PC-3 (cell line): ENCODE measurements at regions not wholly inside any gene's neighbourhood (a gene's known extent, or its start where the extent isn't known, plus 50 kb on each side); places are given as distances from the start of the nearest gene placed in this dataset.

Source experiments
- CTCF ChIP-seq: fragments of 300-600 bp; sonication (generic); conservative IDR thresholded peaks from 2 replicates; pipeline ENCODE4 v1.5.1; 2017; ENCODE audit warnings: antibody characterized with exemption, low read depth, mild to moderate bottlenecking, low read length
- EZH2 ChIP-seq: fragments of 300-600 bp; sonication (generic); IDR thresholded peaks from one replicate; pipeline ENCODE4 v1.6.1; 2017; ENCODE audit warnings: antibody characterized with exemption, mild to moderate bottlenecking, low read length; ENCODE audit not compliant: unreplicated experiment
- EZH2phosphoT487 ChIP-seq: fragments of 300-600 bp; sonication (generic); IDR thresholded peaks from 2 replicates; pipeline ENCODE4 v1.6.1; 2018; ENCODE audit warnings: mild to moderate bottlenecking, antibody characterized with exemption, low read length, borderline replicate concordance

DNA sequence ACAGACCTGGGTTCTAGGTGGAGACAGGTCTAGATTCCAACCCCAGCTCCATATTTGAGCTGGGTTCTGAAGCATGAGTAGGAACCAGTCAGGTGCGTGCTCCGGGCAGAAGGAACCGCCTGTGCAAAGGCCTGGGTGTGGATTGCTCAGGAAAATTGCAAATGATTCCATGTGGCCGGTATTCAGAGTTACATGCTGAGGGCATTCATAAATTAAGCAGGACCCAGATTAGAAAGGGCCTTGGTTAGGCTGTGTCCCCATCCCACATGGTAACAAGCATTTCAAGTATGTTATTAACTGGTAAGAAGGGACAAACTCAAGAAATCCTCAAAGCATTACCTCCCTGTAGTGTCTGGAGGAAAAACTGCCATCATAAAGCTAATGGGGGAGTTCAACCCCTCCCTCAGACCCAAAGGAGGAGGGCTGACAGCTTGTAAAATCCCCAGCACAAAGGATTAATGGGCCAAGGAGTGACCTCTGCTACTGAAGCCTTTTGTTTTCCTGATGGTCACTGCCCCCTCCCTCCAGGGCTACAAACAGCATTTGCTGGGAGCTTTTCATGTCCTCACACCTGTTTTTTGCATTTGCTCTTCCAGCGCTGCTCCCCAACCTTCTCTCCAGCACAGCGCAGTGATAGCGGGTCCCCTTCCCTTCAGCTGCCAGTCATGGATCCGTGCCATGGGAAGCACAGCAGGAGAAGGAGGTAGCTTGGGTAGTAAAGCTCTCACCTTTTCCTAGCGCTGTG is 218.0 kb downstream of the C16orf95 start:
- TF ChIP-seq CTCF (no peak), EZH2 (no peak), EZH2phosphoT487 (no peak)
